SU-DHL-6 (cell line): ENCODE measurements at regions not wholly inside any gene's neighbourhood (a gene's known extent, or its start where the extent isn't known, plus 50 kb on each side); places are given as distances from the start of the nearest gene placed in this dataset.

ENCODE experiments used
- H2AFZ ChIP-seq: fragments of 200-600 bp; sonication (generic); 2 replicates; pipeline ENCODE4 v1.6.1; 2014; ENCODE audit warnings: low read depth, mild to moderate bottlenecking, moderate library complexity, mixed read lengths, antibody characterized with exemption, low read length; ENCODE audit not compliant: severe bottlenecking
- H3F3A ChIP-seq: fragments of 200-600 bp; shearing (Covaris generic); 2 replicates; pipeline ENCODE4 v1.6.0; 2016; ENCODE audit warnings: antibody characterized with exemption, mild to moderate bottlenecking; ENCODE audit not compliant: insufficient read depth
- H3K27ac ChIP-seq: fragments of 200-600 bp; sonication (generic); 2 replicates; pipeline ENCODE4 v1.5.1; 2016; ENCODE audit warnings: low read depth, mild to moderate bottlenecking, low read length, moderate library complexity, mixed read lengths
- H3K27me3 ChIP-seq: fragments of 200-600 bp; sonication (generic), shearing (Covaris generic); 2 replicates; pipeline ENCODE4 v1.6.0; 2014; ENCODE audit warnings: mild to moderate bottlenecking, low read length
- H3K36me3 ChIP-seq: fragments of 200-600 bp; sonication (generic); 2 replicates; pipeline ENCODE4 v1.6.1; 2014; ENCODE audit warnings: mild to moderate bottlenecking, low read length, mixed read lengths
- H3K4me2 ChIP-seq: fragments of 300-600, 200-600 bp; shearing (Covaris generic), sonication (generic); 2 replicates; pipeline ENCODE4 v1.6.0; 2014; ENCODE audit warnings: low read length, low read depth, mild to moderate bottlenecking; ENCODE audit not compliant: poor library complexity, severe bottlenecking
- H3K4me3 ChIP-seq: fragments of 200-600 bp; sonication (generic); 2 replicates; pipeline ENCODE4 v1.5.1; 2014; ENCODE audit warnings: antibody characterized with exemption, low read length, mild to moderate bottlenecking, mixed read lengths; ENCODE audit not compliant: insufficient read depth, poor library complexity, severe bottlenecking
- H3K79me2 ChIP-seq: fragments of 200-600 bp; sonication (generic); 2 replicates; pipeline ENCODE4 v1.6.1; 2014; ENCODE audit warnings: mild to moderate bottlenecking, low read length, moderate library complexity; ENCODE audit not compliant: insufficient read depth
- H3K9ac ChIP-seq: fragments of 200-600 bp; sonication (generic); 2 replicates; pipeline ENCODE4 v1.7.0; 2014; ENCODE audit warnings: mild to moderate bottlenecking, low read length
- H3K9me2 ChIP-seq: fragments of 200-600 bp; sonication (generic); replicated peaks from 2 replicates; pipeline ENCODE4 v1.6.1; 2014; ENCODE audit warnings: low read length; ENCODE audit not compliant: insufficient read depth
- H3K9me3 ChIP-seq: fragments of 200-600 bp; sonication (generic); 2 replicates; pipeline ENCODE4 v1.6.1; 2014; ENCODE audit warnings: low read length, mixed read lengths; ENCODE audit not compliant: insufficient read depth
- H4K20me1 ChIP-seq: fragments of 200-600 bp; sonication (generic); 2 replicates; pipeline ENCODE4 v1.6.1; 2014; ENCODE audit warnings: low read depth, mild to moderate bottlenecking, antibody characterized with exemption, low read length, moderate library complexity, mixed read lengths
- CTCF ChIP-seq: fragments of 200-600 bp; sonication (generic); IDR thresholded peaks from one replicate; pipeline ENCODE4 v1.5.1; 2017; ENCODE audit warnings: antibody characterized with exemption, mild to moderate bottlenecking, low read length, moderate library complexity; ENCODE audit not compliant: insufficient read depth, poor library complexity, severe bottlenecking
- EZH2phosphoT487 ChIP-seq: fragments of 200-600 bp; sonication (generic), shearing (Covaris generic); conservative IDR thresholded peaks from 2 replicates; pipeline ENCODE4 v1.6.1; 2018; ENCODE audit warnings: mild to moderate bottlenecking, antibody characterized with exemption, low read length, moderate library complexity, mixed read lengths

GRCh38 chr6:148250975-148251685 lies 91.5 kb upstream of the SASH1 start:
- Histone ChIP-seq H4K20me1 (no peaks in the 10 kb centered on the region), H3K9ac (no peak overlapping the region), H2AFZ (no peak overlapping the region), H3K9me3 (no peaks in the 10 kb centered on the region), H3K79me2 (no peaks in the 10 kb centered on the region), H3K4me2 (no peak overlapping the region), H3F3A (no peaks in the 10 kb centered on the region), H3K27me3 (no peaks in the 10 kb centered on the region), H3K27ac (no peak overlapping the region), H3K36me3 (no peaks in the 10 kb centered on the region), H3K4me3 (no peak overlapping the region), H3K9me2 (no peaks in the 10 kb centered on the region)
- TF ChIP-seq CTCF: no peak
- TF ChIP-seq EZH2phosphoT487: no peak

- Histone ChIP-seq H3K4me2 (no peak overlapping the region), H4K20me1 (no peaks in the 10 kb centered on the region)
- TF ChIP-seq CTCF (no peak), EZH2phosphoT487 (no peak)
Observed at GRCh38 chr6:148251891-148252290, 90.7 kb upstream of the SASH1 start.

GRCh38 chr6:148257810-148258209 lies 84.8 kb upstream of the SASH1 start:
- H3K9ac ChIP-seq: no peak overlapping the region
- no peak overlapping the region for H3K4me2 ChIP-seq
- H4K20me1 ChIP-seq: no peaks in the 10 kb centered on the region
- no peak overlapping the region for H3K4me3 ChIP-seq
- H3K36me3 ChIP-seq: no peaks in the 10 kb centered on the region
- TF ChIP-seq EZH2phosphoT487 (no peak), CTCF (no peak)
- H3K27ac ChIP-seq: no peak overlapping the region
- no peaks in the 10 kb centered on the region for H3K79me2 ChIP-seq
- H3K27me3 ChIP-seq: no peaks in the 10 kb centered on the region
- no peaks in the 10 kb centered on the region for H3K9me2 ChIP-seq
- no peaks in the 10 kb centered on the region for H3F3A ChIP-seq
- H3K9me3 ChIP-seq: no peaks in the 10 kb centered on the region
- H2AFZ ChIP-seq: no peak overlapping the region

More at GRCh38 chr6:148251891-148252290, 90.7 kb upstream of the SASH1 start:
- Histone ChIP-seq H2AFZ (no peak overlapping the region), H3K27me3 (no peaks in the 10 kb centered on the region), H3K4me3 (no peak overlapping the region), H3K79me2 (no peaks in the 10 kb centered on the region), H3F3A (no peaks in the 10 kb centered on the region), H3K9ac (no peak overlapping the region), H3K27ac (no peak overlapping the region), H3K9me2 (no peaks in the 10 kb centered on the region), H3K9me3 (no peaks in the 10 kb centered on the region), H3K36me3 (no peaks in the 10 kb centered on the region)
